ENCODE measurements at regions not wholly inside any gene's neighbourhood (a gene's known extent, or its start where the extent isn't known, plus 50 kb on each side); places are given as distances from the start of the nearest gene placed in this dataset.

DNA sequence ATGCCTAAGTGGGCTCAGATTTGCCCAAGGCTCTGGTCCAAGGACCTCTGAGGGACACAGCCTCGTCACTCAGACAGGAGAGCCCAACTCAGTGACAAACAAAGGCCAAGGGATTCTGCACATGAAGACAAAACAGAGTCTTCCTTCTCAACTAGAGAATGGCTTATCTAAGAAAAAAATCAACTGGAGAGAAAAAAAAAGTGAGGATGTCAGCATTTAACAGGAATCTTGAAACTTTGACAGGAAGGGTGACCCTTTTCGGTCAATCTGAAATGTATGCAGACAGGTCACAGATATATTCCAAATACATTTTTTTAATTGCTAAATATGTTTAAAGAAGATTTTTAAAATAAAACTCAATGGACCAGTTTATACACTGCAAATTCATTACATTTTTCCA lies 154.5 kb downstream of the ETS2 start:
- no peak for DNase-seq (ENCODE audit: low read depth)
- no peak overlapping the region for H3K4me3 ChIP-seq (ENCODE audit: low read depth, low read length)
- TF ChIP-seq, protein P1, sequence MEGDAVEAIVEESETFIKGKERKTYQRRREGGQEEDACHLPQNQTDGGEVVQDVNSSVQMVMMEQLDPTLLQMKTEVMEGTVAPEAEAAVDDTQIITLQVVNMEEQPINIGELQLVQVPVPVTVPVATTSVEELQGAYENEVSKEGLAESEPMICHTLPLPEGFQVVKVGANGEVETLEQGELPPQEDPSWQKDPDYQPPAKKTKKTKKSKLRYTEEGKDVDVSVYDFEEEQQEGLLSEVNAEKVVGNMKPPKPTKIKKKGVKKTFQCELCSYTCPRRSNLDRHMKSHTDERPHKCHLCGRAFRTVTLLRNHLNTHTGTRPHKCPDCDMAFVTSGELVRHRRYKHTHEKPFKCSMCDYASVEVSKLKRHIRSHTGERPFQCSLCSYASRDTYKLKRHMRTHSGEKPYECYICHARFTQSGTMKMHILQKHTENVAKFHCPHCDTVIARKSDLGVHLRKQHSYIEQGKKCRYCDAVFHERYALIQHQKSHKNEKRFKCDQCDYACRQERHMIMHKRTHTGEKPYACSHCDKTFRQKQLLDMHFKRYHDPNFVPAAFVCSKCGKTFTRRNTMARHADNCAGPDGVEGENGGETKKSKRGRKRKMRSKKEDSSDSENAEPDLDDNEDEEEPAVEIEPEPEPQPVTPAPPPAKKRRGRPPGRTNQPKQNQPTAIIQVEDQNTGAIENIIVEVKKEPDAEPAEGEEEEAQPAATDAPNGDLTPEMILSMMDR (IDR thresholded peaks at IDR 0.05; ENCODE audit: control insufficient read depth, extremely low read depth, insufficient read depth), result no peak

DNA sequence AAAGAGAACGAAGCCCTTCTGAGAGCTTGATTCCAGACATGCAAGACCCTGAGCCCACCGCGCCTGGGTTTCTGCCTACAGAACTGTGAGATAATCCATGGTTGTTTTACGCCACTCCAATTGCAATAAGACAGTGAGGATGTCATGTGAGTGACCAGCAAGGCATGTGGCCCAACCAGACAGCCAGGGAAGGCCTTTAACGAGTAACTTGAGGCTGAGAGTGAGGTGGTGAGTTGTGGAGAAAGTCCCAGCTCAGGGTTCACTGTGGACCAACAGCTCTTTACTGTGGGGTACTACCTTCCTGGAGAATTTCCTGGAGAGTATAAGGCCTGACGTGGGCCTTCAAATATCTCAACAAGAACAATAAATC lies 153.9 kb downstream of the ETS2 start:
- H3K4me3 ChIP-seq (ENCODE audit: low read depth, low read length), result no peak overlapping the region
- DNase-seq (ENCODE audit: low read depth), result no peak
- TF ChIP-seq, protein P1 (IDR thresholded peaks at IDR 0.05; ENCODE audit: control insufficient read depth, extremely low read depth, insufficient read depth), result no peak

DNA sequence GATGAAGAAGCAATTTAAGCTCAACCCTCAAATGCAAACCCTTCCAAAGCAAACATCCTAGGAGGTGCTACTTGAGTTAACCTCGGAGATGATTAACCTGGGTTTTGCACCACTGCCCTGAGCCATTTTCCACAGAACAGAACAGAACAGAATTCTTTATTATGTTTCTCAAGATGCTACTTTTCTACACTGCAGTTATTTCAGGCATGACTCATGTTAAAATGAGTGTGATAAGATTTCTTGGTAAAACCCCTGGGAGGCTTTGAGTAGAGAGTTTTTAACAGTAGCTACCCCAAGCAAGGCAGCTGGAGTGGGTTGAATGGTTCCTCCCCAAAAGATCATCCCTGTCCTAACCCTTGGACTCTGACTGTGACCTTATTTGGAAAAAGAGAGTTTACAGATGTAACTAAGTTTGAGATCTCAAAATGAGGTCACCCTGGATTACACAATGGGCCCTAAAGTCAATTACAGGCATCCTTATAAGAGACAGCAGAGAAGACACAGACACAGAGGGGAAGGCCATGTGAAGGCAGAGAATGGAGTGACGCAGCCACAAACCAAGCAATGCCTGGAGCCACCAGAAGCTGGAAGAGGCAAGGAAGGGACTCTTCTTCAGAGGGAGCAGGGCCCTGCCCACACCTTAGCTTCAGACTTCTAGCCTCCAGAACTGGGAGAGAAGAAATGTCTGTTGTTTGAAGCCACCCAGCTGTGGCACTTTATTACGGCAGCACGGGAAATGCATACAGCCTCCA lies 153.4 kb downstream of the ETS2 start:
- no peak overlapping the region for H3K4me3 ChIP-seq (ENCODE audit: low read depth, low read length)
- TF ChIP-seq, protein P1 (IDR thresholded peaks at IDR 0.05; ENCODE audit: control insufficient read depth, extremely low read depth, insufficient read depth), result no peak
- DNase-seq (ENCODE audit: low read depth), result no peak

GRCh38 chr21:38958323-38958705 lies 152.6 kb downstream of the ETS2 start:
- no peak overlapping the region for H3K4me3 ChIP-seq (ENCODE audit: low read depth, low read length)
- TF ChIP-seq, protein P1 (IDR thresholded peaks at IDR 0.05; ENCODE audit: control insufficient read depth, extremely low read depth, insufficient read depth), result no peak
- DNase-seq (ENCODE audit: low read depth), result no peak

GRCh38 chr21:38957575-38958322 lies 152.0 kb downstream of the ETS2 start:
- TF ChIP-seq, protein P1 (IDR thresholded peaks at IDR 0.05; ENCODE audit: control insufficient read depth, extremely low read depth, insufficient read depth), result no peak
- DNase-seq (ENCODE audit: low read depth), result no peak
- no peak overlapping the region for H3K4me3 ChIP-seq (ENCODE audit: low read depth, low read length)

DNA sequence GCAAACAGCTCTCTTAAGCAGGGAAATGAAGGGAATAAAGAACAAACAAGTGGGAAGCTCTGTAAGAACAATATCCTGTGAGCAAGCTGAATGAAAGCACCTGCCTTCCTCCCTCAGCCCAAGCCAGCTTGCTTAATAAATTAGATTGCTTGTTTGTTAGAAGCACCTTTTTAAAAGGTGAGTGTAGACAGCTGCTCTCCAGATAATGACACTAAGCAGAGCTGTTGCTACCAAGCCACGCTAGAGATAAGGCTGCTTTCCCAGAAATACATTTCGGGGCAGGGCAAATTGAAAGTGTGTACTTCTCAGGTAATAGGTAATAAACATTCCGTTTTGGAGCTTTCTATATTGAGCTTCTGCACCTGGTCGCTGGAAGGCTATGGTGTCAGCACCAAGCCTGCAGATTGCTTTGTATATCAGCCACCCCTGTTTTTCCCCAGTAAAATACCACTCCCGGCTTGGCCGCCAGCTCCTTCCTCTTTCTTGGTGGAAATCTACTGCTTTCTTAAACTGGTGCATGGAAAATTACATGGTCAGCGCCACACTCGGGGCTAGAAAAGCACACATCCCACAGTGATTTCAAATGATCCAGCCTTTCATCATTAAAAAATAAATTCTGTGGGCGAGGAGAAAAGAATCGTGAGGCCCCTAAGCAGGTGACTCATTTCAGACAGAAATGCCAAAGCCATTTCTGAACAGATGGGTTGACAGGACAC lies 151.3 kb downstream of the ETS2 start:
- DNase-seq (ENCODE audit: low read depth), result no peak
- no peak overlapping the region for H3K4me3 ChIP-seq (ENCODE audit: low read depth, low read length)
- TF ChIP-seq, protein P1 (IDR thresholded peaks at IDR 0.05; ENCODE audit: control insufficient read depth, extremely low read depth, insufficient read depth), result no peak
